ENCODE measurements at regions not wholly inside any gene's neighbourhood (a gene's known extent, or its start where the extent isn't known, plus 50 kb on each side); places are given as distances from the start of the nearest gene placed in this dataset.

GRCh38 chr3:111244760-111245159, 173.1 kb downstream of the NECTIN3 start:
- H3K27me3 ChIP-seq (ENCODE audit: insufficient read depth in 3 of 3, low read length in 2 of 3) = no peaks in the 10 kb centered on the region
- no peaks in the 10 kb centered on the region for H3K4me1 ChIP-seq
- 75 to 90% (median 81%) methylated on average over 1 of the region's 1 CpG for WGBS, 3 donors
- TF ChIP-seq, protein P1, sequence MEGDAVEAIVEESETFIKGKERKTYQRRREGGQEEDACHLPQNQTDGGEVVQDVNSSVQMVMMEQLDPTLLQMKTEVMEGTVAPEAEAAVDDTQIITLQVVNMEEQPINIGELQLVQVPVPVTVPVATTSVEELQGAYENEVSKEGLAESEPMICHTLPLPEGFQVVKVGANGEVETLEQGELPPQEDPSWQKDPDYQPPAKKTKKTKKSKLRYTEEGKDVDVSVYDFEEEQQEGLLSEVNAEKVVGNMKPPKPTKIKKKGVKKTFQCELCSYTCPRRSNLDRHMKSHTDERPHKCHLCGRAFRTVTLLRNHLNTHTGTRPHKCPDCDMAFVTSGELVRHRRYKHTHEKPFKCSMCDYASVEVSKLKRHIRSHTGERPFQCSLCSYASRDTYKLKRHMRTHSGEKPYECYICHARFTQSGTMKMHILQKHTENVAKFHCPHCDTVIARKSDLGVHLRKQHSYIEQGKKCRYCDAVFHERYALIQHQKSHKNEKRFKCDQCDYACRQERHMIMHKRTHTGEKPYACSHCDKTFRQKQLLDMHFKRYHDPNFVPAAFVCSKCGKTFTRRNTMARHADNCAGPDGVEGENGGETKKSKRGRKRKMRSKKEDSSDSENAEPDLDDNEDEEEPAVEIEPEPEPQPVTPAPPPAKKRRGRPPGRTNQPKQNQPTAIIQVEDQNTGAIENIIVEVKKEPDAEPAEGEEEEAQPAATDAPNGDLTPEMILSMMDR (IDR thresholded peaks at IDR 0.05) = no peak
- H3K36me3 ChIP-seq (ENCODE audit: insufficient read depth in 1 of 2, low read depth in 1 of 2) = no peaks in the 10 kb centered on the region
- peaks cover 5% of the 10 kb centered on the region for H3K9me3 ChIP-seq
- ATAC-seq (no peak), DNase-seq (no peak)
- intact Hi-C loops (cut with DNase I) = no loop called here
- no peak overlapping the region for H3K27ac ChIP-seq
- H3K4me3 ChIP-seq = no peak overlapping the region

DNA sequence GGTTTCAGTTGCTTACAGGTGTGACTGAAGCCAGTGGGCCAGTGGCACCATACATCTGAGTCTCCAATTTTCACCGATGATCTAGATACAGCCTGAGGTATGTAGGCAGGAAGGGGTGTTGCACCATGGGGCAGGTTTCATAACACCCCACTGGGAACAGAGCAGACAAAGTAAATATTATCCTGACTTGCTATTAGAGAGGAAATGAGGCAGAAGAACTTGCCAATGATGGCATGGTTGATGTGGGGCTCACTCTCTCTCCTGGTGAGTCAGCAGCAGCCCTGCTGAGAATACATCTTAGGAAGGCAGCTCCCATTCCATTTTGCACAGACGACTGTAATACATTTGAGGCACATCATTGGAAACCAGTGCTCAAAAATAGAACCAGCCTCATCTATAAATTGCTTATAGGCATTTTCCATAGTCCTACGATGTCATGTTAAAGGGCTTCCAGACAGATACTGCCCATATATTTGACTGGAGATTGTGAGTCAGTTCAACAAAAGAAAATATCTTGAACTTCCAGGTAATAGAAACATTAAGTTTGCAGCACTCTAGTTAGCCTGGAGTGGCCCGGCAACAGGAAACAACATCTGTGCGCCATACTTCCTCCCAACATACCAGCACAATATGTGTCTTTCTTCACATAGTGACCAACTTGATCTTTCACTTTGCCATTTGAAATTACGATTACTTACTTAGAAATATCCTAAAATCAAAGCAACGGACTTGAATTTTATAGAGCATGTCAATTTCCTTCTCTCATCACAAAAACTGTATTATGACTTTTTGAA, 175.5 kb downstream of the NECTIN3 start:
- intact Hi-C loops (cut with DNase I) = no loop called here
- H3K27ac ChIP-seq = no peak overlapping the region
- H3K4me3 ChIP-seq = no peak overlapping the region
- H3K4me1 ChIP-seq = no peaks in the 10 kb centered on the region
- peaks cover 0 to 2% (median 0%) of the 10 kb centered on the region in 3 donors for H3K27me3 ChIP-seq (ENCODE audit: insufficient read depth in 3 of 3, low read length in 2 of 3)
- no peak for DNase-seq
- TF ChIP-seq, protein P1 (IDR thresholded peaks at IDR 0.05) = no peak
- ATAC-seq = no peak
- WGBS, 3 donors = 72 to 82% (median 82%) methylated on average over 7 of the region's 7 CpGs
- H3K36me3 ChIP-seq (ENCODE audit: insufficient read depth in 1 of 2, low read depth in 1 of 2) = no peaks in the 10 kb centered on the region
- no peaks in the 10 kb centered on the region for H3K9me3 ChIP-seq

DNA sequence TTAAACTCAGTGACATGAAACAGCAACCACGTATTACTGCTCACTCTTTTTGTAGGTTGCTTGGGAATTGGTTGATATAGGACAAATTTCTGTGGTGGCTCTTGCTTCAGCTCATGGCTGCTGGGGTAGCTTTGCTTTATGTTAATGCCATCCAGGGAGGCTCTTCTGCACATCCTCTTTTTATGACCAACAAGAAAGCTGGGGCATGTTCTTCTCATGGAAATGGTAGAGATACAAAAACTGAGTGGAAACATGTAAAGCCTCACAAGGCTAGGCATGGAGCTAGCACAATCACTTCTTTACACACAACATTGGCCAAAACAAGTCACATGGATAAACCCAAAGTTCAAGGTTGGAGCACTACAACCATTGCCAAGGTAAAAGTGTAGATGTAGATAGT, 176.8 kb downstream of the NECTIN3 start:
- Histone ChIP-seq H3K4me1 (no peaks in the 10 kb centered on the region), H3K27ac (no peak overlapping the region), H3K36me3 (ENCODE audit: insufficient read depth in 1 of 2, low read depth in 1 of 2) (no peaks in the 10 kb centered on the region), H3K4me3 (no peak overlapping the region), H3K27me3 (ENCODE audit: insufficient read depth in 3 of 3, low read length in 2 of 3) (peaks cover 0 to 2% (median 0%) of the 10 kb centered on the region in 3 donors), H3K9me3 (no peaks in the 10 kb centered on the region)
- intact Hi-C loops (cut with DNase I) = no loop called here
- 81 to 88% (median 85%) methylated on average over 1 of the region's 1 CpG for WGBS, 3 donors
- DNase-seq (no peak), ATAC-seq (no peak)
- TF ChIP-seq, protein P1 (IDR thresholded peaks at IDR 0.05) = no peak

GRCh38 chr3:111249421-111249820, 177.8 kb downstream of the NECTIN3 start:
- H3K4me3 ChIP-seq = no peak overlapping the region
- H3K27ac ChIP-seq = no peak overlapping the region
- H3K4me1 ChIP-seq = no peaks in the 10 kb centered on the region
- no peak for ATAC-seq
- intact Hi-C loops (cut with DNase I) = no loop called here
- H3K27me3 ChIP-seq (ENCODE audit: insufficient read depth in 3 of 3, low read length in 2 of 3) = peaks cover 0 to 2% (median 0%) of the 10 kb centered on the region in 3 donors
- H3K36me3 ChIP-seq (ENCODE audit: insufficient read depth in 1 of 2, low read depth in 1 of 2) = no peaks in the 10 kb centered on the region
- no peak for DNase-seq
- no peaks in the 10 kb centered on the region for H3K9me3 ChIP-seq
- TF ChIP-seq, protein P1 (IDR thresholded peaks at IDR 0.05) = no peak

DNA sequence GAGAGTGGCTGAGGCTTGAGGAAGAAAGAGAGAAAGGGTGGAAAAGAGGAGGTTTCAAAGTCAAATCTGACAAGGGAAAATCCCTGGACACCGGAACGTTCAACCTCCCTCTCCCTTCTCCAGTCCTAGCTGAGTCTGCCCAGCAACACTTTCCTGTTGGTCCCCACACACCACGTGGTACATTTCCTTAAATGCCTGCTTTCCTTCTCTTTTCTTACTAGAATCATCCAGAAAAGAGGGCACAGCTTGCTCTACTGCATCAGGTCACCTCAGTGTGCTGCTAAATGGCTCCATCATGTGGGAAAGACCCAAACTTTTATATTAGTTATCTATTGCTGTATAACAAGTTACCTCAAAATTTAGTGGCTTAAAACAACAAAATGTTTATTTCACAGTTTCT, 181.2 kb downstream of the NECTIN3 start:
- TF ChIP-seq, protein P1 (IDR thresholded peaks at IDR 0.05) = no peak
- Histone ChIP-seq H3K36me3 (ENCODE audit: insufficient read depth in 1 of 2, low read depth in 1 of 2) (no peaks in the 10 kb centered on the region), H3K27me3 (ENCODE audit: insufficient read depth in 3 of 3, low read length in 2 of 3) (peaks cover 0 to 2% (median 0%) of the 10 kb centered on the region in 3 donors), H3K4me3 (no peak overlapping the region), H3K27ac (no peak overlapping the region), H3K9me3 (no peaks in the 10 kb centered on the region), H3K4me1 (no peaks in the 10 kb centered on the region)
- ATAC-seq (no peak), DNase-seq (no peak)
- intact Hi-C loops (cut with DNase I) = no loop called here
- WGBS, 3 donors = 20 to 32% (median 25%) methylated on average over 3 of the region's 3 CpGs
